HG02763 (cell line): ENCODE measurements at regions not wholly inside any gene's neighbourhood (a gene's known extent, or its start where the extent isn't known, plus 50 kb on each side); places are given as distances from the start of the nearest gene placed in this dataset.
"Not testable (repeated sequence)": the region's sequence is repeated elsewhere in the genome, so short reads cannot be mapped to it uniquely, and the experiment has no call there.

ENCODE experiments used
- ATAC-seq: cut with Tn5 transposase; IDR thresholded peaks from one replicate; pipeline ENCODE4 v1.9.1; 2021; ENCODE audit warnings: mild to moderate bottlenecking, moderate library complexity; ENCODE audit not compliant: unreplicated experiment

- ATAC-seq: peak; percentile 38
Observed at GRCh38 chr12:124126950-124127655, 154.1 kb downstream of the ZNF664 start.

DNA sequence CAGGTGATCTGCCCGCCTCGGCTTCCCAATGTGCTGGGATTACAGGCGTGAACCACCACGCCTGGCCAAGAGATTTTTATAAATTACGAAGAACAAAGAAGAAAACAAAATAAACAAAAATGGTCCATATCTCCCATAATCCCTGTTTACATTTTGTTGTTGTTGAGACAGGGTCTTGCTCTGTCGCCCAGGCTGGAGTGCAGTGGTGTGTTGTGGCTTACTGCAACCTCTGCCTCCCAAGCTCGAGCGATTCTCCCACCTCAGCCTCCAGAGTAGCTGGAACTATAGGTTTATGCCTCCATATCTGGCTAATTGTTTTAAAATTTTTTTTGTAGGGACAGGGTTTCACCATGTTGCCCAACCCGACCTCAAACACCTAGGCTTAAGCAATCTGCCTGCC, 156.1 kb downstream of the ZNF664 start:
- no peak for ATAC-seq

GRCh38 chr12:124130691-124131591, 157.9 kb downstream of the ZNF664 start:
- peak; percentile 78 for ATAC-seq

DNA sequence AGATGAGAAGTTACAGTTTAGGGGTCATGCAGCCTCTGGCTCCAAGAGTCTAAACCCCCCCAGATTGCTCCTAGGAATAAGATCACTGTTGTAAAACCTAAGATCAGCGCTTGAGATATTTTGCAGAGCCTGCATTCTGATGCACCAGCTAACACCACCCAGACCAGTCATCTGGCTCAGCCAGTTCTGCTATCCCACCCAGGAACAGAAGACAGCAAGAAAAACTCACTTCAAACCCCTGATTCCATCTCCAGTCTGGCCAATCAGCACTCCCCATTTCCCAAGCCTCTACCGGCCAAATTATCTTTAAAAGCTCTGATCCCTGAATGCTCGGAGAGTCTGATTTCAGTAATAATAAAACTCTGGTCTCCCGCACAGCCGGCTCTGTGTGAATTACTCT, 158.6 kb downstream of the ZNF664 start:
- no peak for ATAC-seq

- ATAC-seq: no peak
Observed at GRCh38 chr12:124132530-124132929, 159.5 kb downstream of the ZNF664 start.

GRCh38 chr12:124136796-124137195, 158.1 kb upstream of the RFLNA start:
- ATAC-seq: no peak

DNA sequence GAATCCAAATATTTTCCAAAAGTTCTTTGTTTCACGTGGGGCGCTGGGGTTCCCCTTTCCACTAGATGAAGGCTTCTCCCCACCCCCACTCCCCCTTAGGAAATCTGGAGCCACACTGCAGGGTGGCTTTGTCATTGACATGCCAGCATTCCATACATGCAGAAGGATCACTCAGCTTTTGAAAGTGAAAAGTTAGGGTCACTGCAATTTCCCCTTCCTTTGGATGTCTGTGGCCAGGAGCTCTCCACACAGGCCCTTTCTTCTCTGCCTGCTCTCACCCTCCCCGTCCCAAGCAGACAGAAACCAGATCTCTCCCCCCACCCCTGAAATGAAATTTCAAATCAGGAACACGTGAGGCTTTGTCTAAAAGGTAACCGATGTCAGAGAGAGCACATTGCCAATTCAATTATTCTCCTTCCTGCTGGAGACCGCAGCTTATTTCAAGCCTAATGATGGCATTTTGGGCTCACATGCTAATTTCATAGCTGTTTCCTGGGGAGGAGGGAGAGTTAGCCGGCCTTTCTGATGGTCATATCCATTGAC, 153.9 kb upstream of the RFLNA start:
- ATAC-seq: no peak

DNA sequence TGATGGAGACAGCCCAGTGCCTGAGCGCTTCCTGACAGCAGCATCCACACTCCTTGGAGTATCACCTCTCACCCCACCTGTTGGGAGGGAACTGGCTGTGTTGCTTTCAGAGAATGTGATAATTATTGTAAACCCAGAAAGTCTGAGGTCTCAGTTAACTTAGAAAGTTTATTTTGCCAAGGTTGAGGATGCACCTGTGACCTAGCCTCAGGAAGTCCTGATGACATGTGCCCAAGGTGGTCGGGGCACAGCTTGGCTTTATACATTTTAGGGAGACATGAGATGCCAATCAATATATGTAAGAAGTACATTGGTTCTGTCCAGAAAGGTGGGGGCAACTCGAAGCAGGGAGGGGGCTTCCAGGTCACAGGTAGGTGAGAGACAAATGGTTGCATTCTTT, 153.3 kb upstream of the RFLNA start:
- not testable (repeated sequence) for ATAC-seq

DNA sequence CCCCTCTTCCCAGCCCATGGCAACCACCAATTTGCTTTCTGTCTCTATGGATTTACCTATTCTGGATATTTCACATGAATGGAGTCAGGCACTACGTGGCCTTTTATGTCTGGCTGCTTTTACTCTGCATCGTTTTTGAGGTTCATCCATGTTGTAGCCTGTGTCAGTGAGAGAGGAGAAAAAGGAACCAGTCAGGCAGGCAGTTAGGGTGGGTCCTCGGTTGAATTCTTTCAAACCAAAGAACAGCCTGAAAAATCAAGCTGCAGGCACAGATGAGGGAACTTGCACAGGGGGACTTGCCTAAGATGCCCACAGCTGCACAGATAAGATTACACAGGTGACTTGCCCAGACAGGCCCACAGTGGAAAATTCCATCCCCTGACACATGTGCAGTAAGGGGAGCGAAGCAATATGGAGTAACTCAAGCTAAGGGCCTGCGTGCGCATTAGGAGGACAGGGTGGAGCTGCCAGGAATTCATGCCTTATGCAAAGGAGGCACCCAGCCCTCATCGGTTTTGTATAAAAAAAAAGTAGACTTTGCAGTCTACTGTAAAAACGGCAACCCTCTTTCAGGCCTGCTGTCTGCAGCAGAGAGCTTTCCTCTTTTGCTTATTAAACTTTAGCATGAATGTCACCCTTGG, 152.4 kb upstream of the RFLNA start:
- no peak for ATAC-seq

- ATAC-seq: no peak
Observed at GRCh38 chr12:124143726-124144125, 151.2 kb upstream of the RFLNA start.

DNA sequence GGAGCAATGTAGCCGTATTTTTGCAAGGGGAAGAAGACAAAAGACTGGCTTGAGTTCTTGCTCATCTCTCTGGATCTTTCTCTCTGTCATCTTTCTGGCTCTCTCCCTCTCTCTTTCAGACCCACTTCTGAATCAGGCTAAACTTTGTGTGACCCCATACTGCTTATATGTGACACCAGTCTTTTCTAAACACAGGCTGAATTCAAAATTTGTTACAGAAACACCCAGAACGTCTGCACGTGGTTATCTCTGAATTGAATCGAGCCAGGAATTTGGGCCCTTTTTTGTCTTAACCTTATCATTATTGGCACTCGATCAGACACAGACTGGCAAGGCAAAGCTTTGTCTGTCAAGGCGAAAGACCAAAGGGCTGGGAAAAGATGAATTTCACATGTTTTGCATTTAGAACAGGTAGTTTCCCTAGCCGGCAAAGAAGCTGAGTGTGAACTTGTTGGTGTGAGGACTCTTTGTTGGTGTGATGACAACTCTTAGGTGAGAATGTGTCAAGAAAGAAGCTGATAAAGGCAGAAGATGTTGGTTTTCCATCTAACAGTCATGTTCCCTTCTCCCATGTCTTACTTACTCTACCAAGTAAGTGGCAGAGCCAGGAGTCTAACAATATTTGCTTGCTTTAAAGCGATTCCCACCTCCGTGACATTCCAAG, 150.2 kb upstream of the RFLNA start:
- no peak for ATAC-seq

DNA sequence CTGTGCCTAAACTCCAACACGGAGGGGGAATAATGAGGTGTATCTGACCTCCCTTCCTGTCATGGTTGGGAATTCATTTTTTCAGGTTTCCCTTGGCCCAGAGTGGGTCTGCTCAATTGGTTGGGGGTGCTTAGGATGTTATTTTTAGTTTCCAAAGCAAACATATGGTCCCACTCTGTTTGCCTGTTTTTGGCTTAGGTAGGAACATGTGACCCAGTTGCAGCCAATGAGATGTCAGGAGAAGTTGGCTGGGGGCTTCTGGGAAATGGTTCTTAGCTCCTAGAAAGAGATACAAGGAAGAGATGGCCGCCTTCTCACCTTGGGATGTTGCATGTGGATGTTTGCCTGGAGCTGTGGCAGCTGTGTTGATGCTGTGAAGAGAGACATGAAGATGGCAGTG, 147.9 kb upstream of the RFLNA start:
- no peak for ATAC-seq

GRCh38 chr12:124147575-124147974, 147.3 kb upstream of the RFLNA start:
- ATAC-seq: no peak

GRCh38 chr12:124148481-124149273, 146.2 kb upstream of the RFLNA start:
- no peak for ATAC-seq

- ATAC-seq: no peak
Observed at GRCh38 chr12:124149287-124149686, 145.6 kb upstream of the RFLNA start.

GRCh38 chr12:124150168-124150567, 144.7 kb upstream of the RFLNA start:
- ATAC-seq: no peak

- ATAC-seq: no peak
Observed at GRCh38 chr12:124151583-124151982, 143.3 kb upstream of the RFLNA start.

- ATAC-seq: no peak
Observed at GRCh38 chr12:124152731-124153130, 142.2 kb upstream of the RFLNA start.

DNA sequence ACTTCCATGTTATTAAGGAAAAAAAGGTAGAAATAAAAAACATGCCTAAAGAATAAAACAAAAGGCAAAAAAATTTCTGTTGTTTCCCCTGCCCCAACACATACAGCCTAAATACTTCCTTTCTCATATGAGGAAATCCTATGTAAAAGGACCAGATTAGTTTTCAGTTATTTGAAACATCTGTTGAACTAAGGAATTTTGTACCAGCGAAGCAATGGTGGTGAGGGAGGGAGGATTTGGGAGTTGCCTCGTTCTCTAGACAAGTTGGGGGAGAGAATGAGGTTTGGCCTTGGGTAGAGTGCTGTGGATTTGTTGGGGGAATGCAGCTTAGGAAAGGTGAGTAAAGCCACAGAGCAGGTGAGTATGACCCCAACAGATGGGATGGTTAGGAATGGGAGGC, 141.5 kb upstream of the RFLNA start:
- ATAC-seq: no peak

GRCh38 chr12:124157406-124157805, 137.5 kb upstream of the RFLNA start:
- ATAC-seq: no peak
